Retinal pigment epithelial cell (primary cell): ENCODE measurements at regions not wholly inside any gene's neighbourhood (a gene's known extent, or its start where the extent isn't known, plus 50 kb on each side); places are given as distances from the start of the nearest gene placed in this dataset.
"Not testable (repeated sequence)": the region's sequence is repeated elsewhere in the genome, so short reads cannot be mapped to it uniquely, and the experiment has no call there.

Experiments
- DNase-seq: peaks from one replicate; pipeline ENCODE4 v3.0.0-alpha.2; 2010; ENCODE audit warnings: low read depth
- H3K4me3 ChIP-seq: 2 replicates; pipeline ENCODE4 v1.5.1; 2011; ENCODE audit warnings: mild to moderate bottlenecking, low read length, control low read depth, moderate library complexity
- CTCF ChIP-seq: conservative IDR thresholded peaks from 2 replicates; pipeline ENCODE4 v1.5.1; 2011; ENCODE audit warnings: low read depth, low read length, control low read depth, inconsistent platforms

DNA sequence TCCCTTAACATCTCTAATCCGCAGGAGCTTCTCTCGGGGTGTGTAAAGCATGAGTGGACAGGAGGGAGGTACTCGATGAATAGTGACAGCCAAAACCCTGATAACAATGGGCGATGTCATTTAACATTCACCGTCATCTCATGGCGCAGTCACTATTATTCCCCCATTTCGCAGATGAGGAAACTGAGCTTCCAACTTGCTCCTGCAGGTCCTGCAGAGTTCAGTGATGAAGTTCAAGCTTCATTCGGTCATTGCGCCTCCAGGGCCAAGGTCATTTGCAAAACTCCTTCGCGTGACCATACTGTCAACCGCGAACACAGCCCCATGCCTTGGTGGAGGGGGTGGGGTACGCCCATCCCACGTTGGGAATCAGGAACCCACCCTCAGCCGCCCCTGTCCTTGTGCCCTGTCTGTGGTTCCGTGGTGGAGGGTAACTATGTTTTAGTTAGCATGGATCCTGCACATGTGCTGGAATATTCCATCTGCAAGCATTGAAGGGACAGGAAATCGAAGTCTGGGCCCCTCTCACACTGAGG, 215.5 kb downstream of the TFCP2L1 start:
- DNase-seq: no peak
- no peak overlapping the region for H3K4me3 ChIP-seq
- TF ChIP-seq CTCF: no peak

GRCh38 chr2:121070061-121070460, 214.9 kb downstream of the TFCP2L1 start:
- not testable (repeated sequence) for DNase-seq, H3K4me3 ChIP-seq

DNA sequence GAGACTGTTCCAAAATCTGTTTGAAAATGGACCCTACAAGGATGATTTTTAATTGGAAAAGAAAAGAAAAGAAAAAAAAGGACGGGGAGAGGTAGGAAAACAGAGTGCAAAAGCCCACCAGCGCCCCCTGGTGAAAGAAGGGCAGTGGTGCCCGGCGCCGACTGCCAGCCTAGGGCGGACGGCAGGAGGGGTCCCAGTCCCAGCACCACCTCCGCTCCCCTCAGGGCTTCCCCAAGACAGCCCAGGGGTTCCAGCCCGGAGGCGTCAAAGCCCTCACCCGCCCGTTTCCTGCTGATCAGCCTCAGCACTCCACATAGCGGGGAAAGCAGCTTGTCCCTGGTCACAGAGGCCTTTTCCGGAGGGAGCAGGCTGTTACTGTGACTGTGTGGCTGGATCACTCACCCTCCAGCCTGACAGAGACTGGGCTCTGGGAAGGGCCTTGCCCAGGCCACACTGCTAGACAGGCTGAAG, 213.9 kb downstream of the TFCP2L1 start:
- DNase-seq: no peak

GRCh38 chr2:121072784-121073183, 212.2 kb downstream of the TFCP2L1 start:
- H3K4me3 ChIP-seq: no peak overlapping the region
- no peak for TF ChIP-seq CTCF
- DNase-seq: no peak

More for the DNA sequence above, 213.9 kb downstream of the TFCP2L1 start:
- no peak overlapping the region for H3K4me3 ChIP-seq
- TF ChIP-seq CTCF: peak; percentile 95

DNA sequence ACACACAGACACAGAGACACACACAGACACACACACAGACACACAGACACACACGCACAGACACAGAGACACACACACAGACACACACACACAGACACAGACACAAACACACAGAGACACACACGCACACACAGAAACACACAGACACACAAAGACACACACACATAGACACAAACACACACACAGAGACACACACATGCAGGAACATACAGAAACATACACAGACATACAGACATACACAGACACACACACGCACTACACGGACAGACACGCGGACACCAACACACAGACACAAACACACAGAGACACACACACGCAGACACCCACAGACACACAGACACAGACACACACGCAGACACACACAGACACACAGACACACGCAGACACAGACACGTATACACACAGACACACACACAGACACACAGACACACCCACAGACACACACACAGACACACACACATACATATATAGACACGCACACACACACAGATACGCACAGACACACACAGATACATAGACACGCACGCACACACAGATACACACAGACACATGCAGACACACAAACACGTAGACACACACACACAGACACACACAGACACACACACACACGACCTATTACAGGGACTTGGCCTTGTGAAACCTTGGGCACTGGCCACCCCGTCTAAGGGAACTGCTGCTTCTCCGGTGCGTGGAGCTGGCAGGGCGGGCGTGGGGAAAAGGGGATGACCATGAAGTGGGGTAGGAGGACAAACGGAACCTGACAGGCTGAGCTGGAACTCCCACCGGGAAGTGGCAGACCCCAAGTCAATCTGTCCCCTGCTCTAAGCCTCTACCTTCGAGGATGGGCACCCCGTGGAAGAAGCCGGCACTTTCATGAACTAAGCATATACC, 211.4 kb downstream of the TFCP2L1 start:
- no peak for TF ChIP-seq CTCF
- H3K4me3 ChIP-seq: no peak overlapping the region
- DNase-seq: no peak

- H3K4me3 ChIP-seq: no peak overlapping the region
- DNase-seq: no peak
These were observed 210.6 kb downstream of the TFCP2L1 start for GRCh38 chr2:121074293-121074932.

More at GRCh38 chr2:121074293-121074932, 210.6 kb downstream of the TFCP2L1 start:
- TF ChIP-seq CTCF: no peak
